ENCODE measurements at regions not wholly inside any gene's neighbourhood (a gene's known extent, or its start where the extent isn't known, plus 50 kb on each side); places are given as distances from the start of the nearest gene placed in this dataset.

DNA sequence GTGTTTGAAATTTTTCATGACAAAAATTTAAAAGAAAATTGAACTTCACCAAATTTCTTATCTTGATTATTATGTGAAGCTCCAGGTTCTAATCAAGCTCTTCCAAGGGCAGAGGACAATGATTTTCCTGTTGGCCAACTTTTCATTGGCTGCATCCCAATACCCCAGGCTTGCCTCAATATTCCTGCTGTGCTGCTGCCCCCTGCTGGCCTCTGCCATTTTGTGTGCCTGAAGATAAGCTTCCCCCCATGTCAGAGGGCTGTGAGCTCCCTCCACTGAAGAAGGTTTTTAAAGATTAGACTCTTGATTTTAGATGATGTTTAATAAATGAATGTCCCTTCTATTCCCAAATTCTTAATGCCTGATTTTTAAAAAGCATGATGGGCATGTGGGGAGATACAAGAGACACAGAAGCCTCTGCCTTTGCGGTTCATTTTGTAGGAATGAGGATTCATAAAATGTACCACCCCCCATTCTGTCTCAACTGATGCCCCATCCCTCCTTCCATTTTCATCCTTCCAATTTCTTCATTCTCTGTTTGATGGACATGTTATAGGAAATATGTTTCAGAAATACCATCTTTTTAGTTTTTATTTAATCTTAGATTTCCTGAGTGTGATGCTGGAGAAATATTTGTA is 76.7 kb upstream of the RGS6 start:
- peak; percentile 0 to 74 for DNase-seq

DNA sequence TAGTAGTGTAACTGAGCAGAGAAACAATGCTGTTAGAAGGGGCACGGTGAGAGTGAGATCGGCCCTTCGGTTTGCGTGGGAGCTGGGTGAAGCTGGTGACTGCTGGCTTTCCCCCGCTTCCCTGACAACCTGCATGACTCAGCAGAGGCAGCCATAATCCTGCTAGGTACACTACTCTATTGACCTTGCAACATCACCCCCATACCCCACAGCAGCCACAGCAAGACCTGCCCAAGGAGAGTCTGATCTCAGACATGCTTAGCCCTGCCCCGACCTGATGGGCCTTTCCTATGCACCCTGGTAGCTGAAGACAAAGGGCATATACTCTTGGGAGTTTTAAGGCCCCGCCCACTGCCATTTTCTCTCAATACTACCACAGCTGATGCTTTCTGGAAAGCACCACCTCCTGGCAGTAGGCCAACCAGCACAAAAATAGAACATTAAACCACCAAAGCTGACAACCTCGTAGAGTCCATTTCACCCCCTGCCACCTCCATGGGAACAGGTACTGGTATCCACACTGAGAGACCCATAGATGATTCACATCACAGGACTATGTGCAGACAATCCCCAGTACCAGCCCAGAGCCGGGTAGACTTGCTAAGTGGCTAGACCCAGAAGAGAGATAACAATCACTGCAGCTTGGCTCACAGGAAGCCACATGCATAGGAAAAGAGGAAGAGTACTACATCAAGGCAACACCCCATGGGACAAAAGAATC is 75.9 kb upstream of the RGS6 start:
- DNase-seq: no peak

DNA sequence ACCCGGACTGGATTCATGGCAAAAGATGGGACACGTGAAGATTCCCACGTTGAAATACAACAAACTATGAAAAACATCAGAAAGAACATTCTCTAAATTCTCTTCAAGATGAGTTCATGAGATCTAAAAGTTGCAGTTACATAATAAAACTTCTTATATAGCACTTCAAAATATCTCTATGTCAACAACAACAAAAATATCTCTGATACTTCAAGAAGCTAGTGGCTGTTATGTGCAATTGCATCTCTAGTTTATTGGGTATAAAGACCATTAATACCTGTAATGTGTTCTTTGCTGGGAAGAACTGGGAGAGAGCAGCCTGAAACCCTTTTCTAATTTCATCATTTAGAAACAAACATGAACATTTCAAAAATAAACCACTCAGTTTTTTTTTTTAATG is 69.2 kb upstream of the RGS6 start:
- DNase-seq: no peak

DNA sequence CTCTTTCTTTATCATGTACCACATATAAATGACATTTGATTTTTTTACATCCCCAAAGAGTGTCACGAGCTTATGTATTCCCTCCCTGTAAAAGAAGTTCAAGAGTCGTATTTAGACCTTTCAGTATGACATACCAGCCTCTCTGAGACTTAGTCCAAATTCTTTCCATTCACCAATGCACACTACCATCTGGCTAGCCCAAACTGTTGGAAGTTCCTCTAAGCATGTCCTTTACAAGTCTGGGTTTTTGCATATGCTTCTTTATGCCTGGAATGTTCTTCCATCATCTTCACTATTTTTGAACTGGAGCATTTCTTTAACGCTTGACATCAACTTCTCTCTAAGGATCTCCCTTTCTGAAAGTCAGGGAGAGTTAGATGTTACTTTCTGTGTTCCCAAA is 68.5 kb upstream of the RGS6 start:
- DNase-seq: no peak

Data from NCI-H526 (cell line).